ENCODE measurements at regions not wholly inside any gene's neighbourhood (a gene's known extent, or its start where the extent isn't known, plus 50 kb on each side); places are given as distances from the start of the nearest gene placed in this dataset.

DNA sequence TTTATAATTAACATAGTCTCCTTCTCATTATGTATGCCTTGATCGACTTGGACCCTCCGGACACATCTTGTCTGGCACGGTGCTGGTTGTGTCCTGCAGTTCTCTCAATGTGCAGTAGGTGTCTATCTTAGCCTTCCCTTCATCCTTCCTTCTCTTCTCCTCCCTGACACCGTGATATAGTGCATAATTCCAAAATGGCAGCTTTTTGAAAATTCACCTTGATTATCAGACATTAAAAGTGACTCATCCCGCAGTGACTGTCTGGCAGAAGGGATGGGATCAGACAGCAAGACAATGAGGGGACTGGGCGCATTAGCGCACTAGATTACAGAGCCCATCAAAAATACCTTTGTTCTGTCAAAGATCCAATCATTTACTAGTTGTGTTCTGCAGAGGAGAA lies 70.0 kb upstream of the PMFBP1 start:
- TF ChIP-seq, protein P1, sequence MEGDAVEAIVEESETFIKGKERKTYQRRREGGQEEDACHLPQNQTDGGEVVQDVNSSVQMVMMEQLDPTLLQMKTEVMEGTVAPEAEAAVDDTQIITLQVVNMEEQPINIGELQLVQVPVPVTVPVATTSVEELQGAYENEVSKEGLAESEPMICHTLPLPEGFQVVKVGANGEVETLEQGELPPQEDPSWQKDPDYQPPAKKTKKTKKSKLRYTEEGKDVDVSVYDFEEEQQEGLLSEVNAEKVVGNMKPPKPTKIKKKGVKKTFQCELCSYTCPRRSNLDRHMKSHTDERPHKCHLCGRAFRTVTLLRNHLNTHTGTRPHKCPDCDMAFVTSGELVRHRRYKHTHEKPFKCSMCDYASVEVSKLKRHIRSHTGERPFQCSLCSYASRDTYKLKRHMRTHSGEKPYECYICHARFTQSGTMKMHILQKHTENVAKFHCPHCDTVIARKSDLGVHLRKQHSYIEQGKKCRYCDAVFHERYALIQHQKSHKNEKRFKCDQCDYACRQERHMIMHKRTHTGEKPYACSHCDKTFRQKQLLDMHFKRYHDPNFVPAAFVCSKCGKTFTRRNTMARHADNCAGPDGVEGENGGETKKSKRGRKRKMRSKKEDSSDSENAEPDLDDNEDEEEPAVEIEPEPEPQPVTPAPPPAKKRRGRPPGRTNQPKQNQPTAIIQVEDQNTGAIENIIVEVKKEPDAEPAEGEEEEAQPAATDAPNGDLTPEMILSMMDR (IDR thresholded peaks at IDR 0.05; ENCODE audit: low read length) = peak; percentile 65
- no peak for TF ChIP-seq EZH2 (IDR thresholded peaks at IDR 0.05; ENCODE audit: borderline replicate concordance, low read length)

Data from OCI-LY1 (cell line).